ENCODE measurements at regions not wholly inside any gene's neighbourhood (a gene's known extent, or its start where the extent isn't known, plus 50 kb on each side); places are given as distances from the start of the nearest gene placed in this dataset.

DNA sequence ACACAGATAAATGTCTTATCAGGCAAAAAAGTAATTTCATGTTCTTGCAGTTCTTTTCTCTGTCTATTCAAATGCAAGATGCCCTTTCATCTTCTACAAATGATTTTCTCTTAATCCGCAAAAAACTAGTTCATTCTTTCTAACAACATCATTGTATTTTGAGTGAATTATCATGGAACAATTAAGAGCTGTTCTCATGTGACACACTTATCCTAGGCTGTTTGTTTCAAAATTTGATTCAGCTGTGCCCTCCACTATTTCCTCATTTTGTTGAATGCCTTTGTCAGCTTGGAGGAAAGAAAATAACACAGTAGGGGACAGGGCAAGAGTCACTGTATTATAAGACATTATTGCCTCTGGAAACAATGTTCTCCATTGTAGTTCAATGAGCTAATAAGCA is 396.9 kb downstream of the KCTD12 start:
- TF ChIP-seq, protein P1, sequence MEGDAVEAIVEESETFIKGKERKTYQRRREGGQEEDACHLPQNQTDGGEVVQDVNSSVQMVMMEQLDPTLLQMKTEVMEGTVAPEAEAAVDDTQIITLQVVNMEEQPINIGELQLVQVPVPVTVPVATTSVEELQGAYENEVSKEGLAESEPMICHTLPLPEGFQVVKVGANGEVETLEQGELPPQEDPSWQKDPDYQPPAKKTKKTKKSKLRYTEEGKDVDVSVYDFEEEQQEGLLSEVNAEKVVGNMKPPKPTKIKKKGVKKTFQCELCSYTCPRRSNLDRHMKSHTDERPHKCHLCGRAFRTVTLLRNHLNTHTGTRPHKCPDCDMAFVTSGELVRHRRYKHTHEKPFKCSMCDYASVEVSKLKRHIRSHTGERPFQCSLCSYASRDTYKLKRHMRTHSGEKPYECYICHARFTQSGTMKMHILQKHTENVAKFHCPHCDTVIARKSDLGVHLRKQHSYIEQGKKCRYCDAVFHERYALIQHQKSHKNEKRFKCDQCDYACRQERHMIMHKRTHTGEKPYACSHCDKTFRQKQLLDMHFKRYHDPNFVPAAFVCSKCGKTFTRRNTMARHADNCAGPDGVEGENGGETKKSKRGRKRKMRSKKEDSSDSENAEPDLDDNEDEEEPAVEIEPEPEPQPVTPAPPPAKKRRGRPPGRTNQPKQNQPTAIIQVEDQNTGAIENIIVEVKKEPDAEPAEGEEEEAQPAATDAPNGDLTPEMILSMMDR (IDR thresholded peaks at IDR 0.05) = no peak
- no peak for TF ChIP-seq POLR2A (IDR thresholded peaks at IDR 0.05)
- no peak for TF ChIP-seq POLR2AphosphoS5 (IDR thresholded peaks at IDR 0.05; ENCODE audit: insufficient read depth in 1 of 2, low read depth in 1 of 2)
